Right atrium auricular region (tissue), 2 donors: ENCODE measurements at regions not wholly inside any gene's neighbourhood (a gene's known extent, or its start where the extent isn't known, plus 50 kb on each side); places are given as distances from the start of the nearest gene placed in this dataset.
"Not testable (repeated sequence)": the region's sequence is repeated elsewhere in the genome, so short reads cannot be mapped to it uniquely, and the experiment has no call there.

Experiments used
- DNase-seq: peaks from one replicate; pipeline ENCODE4 v3.0.0-alpha.2; 2019; ENCODE audit warnings: low spot score
- H3K27ac ChIP-seq, 2 donors: fragments of 200-600 bp; sonication (generic); 1 replicate in 1 of 2; 2 replicates in 1 of 2; pipeline ENCODE4 v1.5.1; 2016 to 2019
- H3K27me3 ChIP-seq, 2 donors: fragments of 200-600 bp; sonication (generic); one replicate each; pipeline versions ENCODE4 v1.5.1 to v1.6.0; 2017 to 2019
- H3K36me3 ChIP-seq: fragments of 200-600 bp; sonication (generic); one replicate; pipeline ENCODE4 v1.5.1; 2016
- H3K4me1 ChIP-seq, 2 donors: fragments of 200-600 bp; sonication (generic); one replicate each; pipeline versions ENCODE4 v1.5.1 to v1.6.0; 2017 to 2019
- H3K4me3 ChIP-seq, 2 donors: fragments of 200-600 bp; sonication (generic); 1 replicate in 1 of 2; 2 replicates in 1 of 2; pipeline ENCODE4 v1.5.1; 2017 to 2019; ENCODE audit warnings: mild to moderate bottlenecking in 1 of 2, moderate library complexity in 1 of 2
- H3K9me3 ChIP-seq, 2 donors: fragments of 200-600 bp; sonication (generic); one replicate each; pipeline ENCODE4 v1.5.1; 2019
- CTCF ChIP-seq, 2 donors: fragments of 200-600 bp; sonication (generic); IDR thresholded peaks; one replicate each; pipeline ENCODE4 v1.5.1; 2019; ENCODE audit warnings: antibody characterized with exemption in 2 of 2

- H3K27ac ChIP-seq = no peak overlapping the region
- H3K36me3 ChIP-seq = no peaks in the 10 kb centered on the region
- no peak for DNase-seq
- H3K27me3 ChIP-seq = peaks cover 11 to 13% of the 10 kb centered on the region in 2 donors
- H3K4me1 ChIP-seq = peaks cover 0 to 16% of the 10 kb centered on the region in 2 donors
- H3K4me3 ChIP-seq = no peak overlapping the region
- TF ChIP-seq CTCF (IDR thresholded peaks at IDR 0.05) = no peak
- no peaks in the 10 kb centered on the region for H3K9me3 ChIP-seq
Observed at GRCh38 chr1:148363439-148363810, 119.7 kb downstream of the PPIAL4G start.

- Histone ChIP-seq H3K4me3 (peak overlapping the region in 1 of 2 donors; percentile 25), H3K27ac (no peak overlapping the region), H3K9me3 (no peaks in the 10 kb centered on the region), H3K27me3 (peaks cover 11 to 13% of the 10 kb centered on the region in 2 donors), H3K36me3 (no peaks in the 10 kb centered on the region), H3K4me1 (peaks cover 0 to 16% of the 10 kb centered on the region in 2 donors)
- no peak for DNase-seq
- TF ChIP-seq CTCF (IDR thresholded peaks at IDR 0.05) = no peak
Observed at GRCh38 chr1:148362626-148363438, 120.3 kb downstream of the PPIAL4G start.

GRCh38 chr1:148362216-148362611 lies 120.9 kb downstream of the PPIAL4G start:
- peak overlapping the region in 1 of 2 donors; percentile 25 for H3K4me3 ChIP-seq

GRCh38 chr1:148361427-148362215 lies 121.5 kb downstream of the PPIAL4G start:
- peak in 1 of 2 donors; percentile 41 for TF ChIP-seq CTCF (IDR thresholded peaks at IDR 0.05)
- H3K27ac ChIP-seq, DNase-seq, H3K36me3 ChIP-seq, H3K9me3 ChIP-seq: not testable (repeated sequence)
- Histone ChIP-seq H3K4me1 (peaks cover 0 to 16% of the 10 kb centered on the region in 2 donors), H3K4me3 (peak overlapping the region in 1 of 2 donors; percentile 25), H3K27me3 (peaks cover 11 to 13% of the 10 kb centered on the region in 2 donors)

More at GRCh38 chr1:148362216-148362611, 120.9 kb downstream of the PPIAL4G start:
- Histone ChIP-seq H3K9me3 (no peaks in the 10 kb centered on the region), H3K27ac (no peak overlapping the region), H3K27me3 (peaks cover 11 to 13% of the 10 kb centered on the region in 2 donors), H3K36me3 (no peaks in the 10 kb centered on the region), H3K4me1 (peaks cover 0 to 16% of the 10 kb centered on the region in 2 donors)
- no peak for DNase-seq
- TF ChIP-seq CTCF (IDR thresholded peaks at IDR 0.05) = no peak

GRCh38 chr1:148357037-148357436 lies 126.1 kb downstream of the PPIAL4G start:
- no peak for TF ChIP-seq CTCF (IDR thresholded peaks at IDR 0.05)
- Histone ChIP-seq H3K27me3 (peaks cover under 1 to 27% of the 10 kb centered on the region in 2 donors), H3K4me1 (peaks cover 0 to 9% of the 10 kb centered on the region in 2 donors), H3K36me3 (no peaks in the 10 kb centered on the region), H3K4me3 (no peak overlapping the region), H3K9me3 (no peaks in the 10 kb centered on the region), H3K27ac (no peak overlapping the region)
- no peak for DNase-seq
